GM12878 (cell line): ENCODE measurements at regions not wholly inside any gene's neighbourhood (a gene's known extent, or its start where the extent isn't known, plus 50 kb on each side); places are given as distances from the start of the nearest gene placed in this dataset.

Experiments used
- ATAC-seq: fragments of 200-7000 bp; cut with Tn5 transposase; 3 replicates; pipeline ENCODE4 v1.9.1; 2020; ENCODE audit warnings: mild to moderate bottlenecking, moderate library complexity
- BruUV-seq: library from RNA; stranded (reverse); fragments of 400-500 nt; replicated peaks from 2 replicates; lab custom pipeline; 2021; lab: Mats Ljungman, UMichigan
- CTCF ChIA-PET: fragments of 300-600 bp; sonication (Branson Sonifier 250); formaldehyde crosslinking; extraction: SDS; loops from one replicate; lab custom pipeline; 2021; ENCODE audit warnings: inconsistent platforms; lab: Yijun Ruan, JAX
- POLR2A ChIA-PET: fragments of 350-600 bp; formaldehyde crosslinking; extraction: SDS; loops from one replicate; lab custom pipeline; 2021; ENCODE audit warnings: inconsistent platforms; lab: Charles Lee
- RAD21 ChIA-PET: fragments of 300-600 bp; sonication (Branson Sonifier 250); formaldehyde crosslinking; loops from one replicate; lab custom pipeline; 2023; ENCODE audit warnings: antibody characterized with exemption; ENCODE audit not compliant: unreplicated experiment; lab: Charles Lee
- SMC1A ChIA-PET: fragments of 300-600 bp; sonication (Branson Sonifier 250); formaldehyde crosslinking; loops from one replicate; lab custom pipeline; 2023; ENCODE audit not compliant: unreplicated experiment, uncharacterized antibody; lab: Charles Lee
- DNase-seq: peaks from one replicate; pipeline ENCODE4 v3.0.0-alpha.2; 2011; ENCODE audit warnings: low read depth, low spot score
- FAIRE-seq: peaks from 3 replicates; lab custom pipeline; 2011; peaks lifted over from hg19 to GRCh38; lab: Jason Lieb, UNC
- H2AFZ ChIP-seq: 2 replicates; pipeline ENCODE4 v1.6.0; 2011; ENCODE audit warnings: low read depth, low read length, control low read depth; ENCODE audit not compliant: control insufficient read depth
- H3K27ac ChIP-seq: 2 replicates; pipeline ENCODE4 v1.5.1; 2011; ENCODE audit warnings: control low read depth; ENCODE audit not compliant: control insufficient read depth, insufficient read depth
- H3K27me3 ChIP-seq, 2 experiments: replicated peaks in 1 of 2; 2 replicates each; pipeline versions ENCODE4 v1.6.0 to v1.6.1; 2011; ENCODE audit warnings: low read length in 1 of 2; ENCODE audit not compliant: control insufficient read depth in 2 of 2, insufficient read depth in 2 of 2
- H3K36me3 ChIP-seq, 2 experiments: 2 replicates each; pipeline ENCODE4 v1.5.1; 2011; ENCODE audit warnings: low read length in 1 of 2; ENCODE audit not compliant: control insufficient read depth in 2 of 2, insufficient read depth in 2 of 2
- H3K4me1 ChIP-seq: 2 replicates; pipeline ENCODE4 v1.6.1; 2011; ENCODE audit warnings: mild to moderate bottlenecking, low read length, moderate library complexity, mixed read lengths; ENCODE audit not compliant: control insufficient read depth, insufficient read depth
- H3K4me2 ChIP-seq: 2 replicates; pipeline ENCODE4 v1.6.0; 2011; ENCODE audit warnings: control low read depth; ENCODE audit not compliant: control insufficient read depth, insufficient read depth
- H3K4me3 ChIP-seq: fragments of 200-600 bp; sonication (generic); 2 replicates; pipeline ENCODE4 v1.5.1; 2016
- H3K79me2 ChIP-seq: 2 replicates; pipeline ENCODE4 v1.6.0; 2011; ENCODE audit warnings: low read length; ENCODE audit not compliant: control insufficient read depth, insufficient read depth
- H3K9ac ChIP-seq: 2 replicates; pipeline ENCODE4 v1.8.0; 2011; ENCODE audit warnings: low read length, control low read depth, mixed read lengths; ENCODE audit not compliant: control insufficient read depth, insufficient read depth
- H3K9me3 ChIP-seq: replicated peaks from 3 replicates; pipeline ENCODE4 v1.5.1; 2011; ENCODE audit warnings: mild to moderate bottlenecking, low read length; ENCODE audit not compliant: control insufficient read depth, insufficient read depth
- H4K20me1 ChIP-seq: 2 replicates; pipeline ENCODE4 v1.6.0; 2011; ENCODE audit not compliant: control insufficient read depth, insufficient read depth
- EED ChIP-seq: sonication (generic); IDR thresholded peaks from 2 replicates; pipeline ENCODE4 v1.6.1; 2016; ENCODE audit warnings: antibody characterized with exemption, low read depth
- ELK1 ChIP-seq: IDR thresholded peaks from 2 replicates; pipeline ENCODE4 v1.6.1; 2012; ENCODE audit warnings: low read depth, low read length, improper control_type of control experiment
- ETV6 ChIP-seq, 2 experiments: fragments of 450-650 bp in 1 of 2; IDR thresholded peaks in 1 of 2; conservative IDR thresholded peaks in 1 of 2; 2 replicates each; pipeline ENCODE4 v1.6.1; 2014; ENCODE audit warnings: antibody characterized with exemption in 1 of 2, borderline replicate concordance in 1 of 2, low read depth in 1 of 2, mild to moderate bottlenecking in 1 of 2, moderate library complexity in 1 of 2
- EZH2 ChIP-seq: IDR thresholded peaks from 2 replicates; pipeline ENCODE4 v1.6.1; 2012; ENCODE audit warnings: low read depth, mild to moderate bottlenecking, control low read depth, inconsistent platforms, low read length, borderline replicate concordance; ENCODE audit not compliant: control insufficient read depth
- MYC ChIP-seq: IDR thresholded peaks from 2 replicates; pipeline ENCODE4 v1.6.1; 2011; ENCODE audit warnings: mild to moderate bottlenecking, low read length, moderate library complexity, inconsistent platforms; ENCODE audit not compliant: insufficient read depth, insufficient replicate concordance, insufficient read length, severe bottlenecking
- NFYA ChIP-seq: IDR thresholded peaks from 2 replicates; pipeline ENCODE4 v1.6.1; 2011; ENCODE audit warnings: low read depth, mild to moderate bottlenecking, low read length, improper control_type of control experiment, borderline replicate concordance
- PML ChIP-seq: IDR thresholded peaks from 2 replicates; pipeline ENCODE4 v1.6.1; 2012; ENCODE audit warnings: low read length, inconsistent platforms
- SREBF2 ChIP-seq: IDR thresholded peaks from 2 replicates; pipeline ENCODE4 v1.6.1; 2012; ENCODE audit warnings: mild to moderate bottlenecking, low read length
- SRF ChIP-seq, 2 experiments: IDR thresholded peaks; 2 replicates each; pipeline ENCODE4 v1.6.1; 2011; ENCODE audit warnings: low read depth in 2 of 2, low read length in 2 of 2, mild to moderate bottlenecking in 1 of 2, moderate library complexity in 1 of 2
- STAT1 ChIP-seq: fragments of 450-650 bp; conservative IDR thresholded peaks from 2 replicates; pipeline ENCODE4 v1.6.1; 2014; ENCODE audit warnings: antibody characterized with exemption, mild to moderate bottlenecking
- WGBS: methylation state at CpG from one replicate; pipeline ENCODE4 v1.1.6; 2016; ENCODE audit warnings: low lambda C conversion rate; ENCODE audit not compliant: insufficient replicate concordance, insufficient coverage; ENCODE audit errors: missing lambda C conversion rate; 5-methylcytosine and 5-hydroxymethylcytosine counted together
- in situ Hi-C: fragments of 300-500 bp; cut with MboI; formaldehyde crosslinking; loops from 9 replicates; pipeline ENCODE4 v1.14.3; 2018; ENCODE audit warnings: mixed read lengths
- intact Hi-C: fragments of 100-400 bp; cut with micrococcal nuclease; formaldehyde crosslinking; loops from one replicate; pipeline ENCODE4 v1.14.2; 2022; ENCODE audit not compliant: unreplicated experiment

- intact Hi-C loops = no loop called here
Measured at GRCh38 chr12:124233846-124234640, 60.9 kb upstream of the RFLNA start.

GRCh38 chr12:124236625-124237031 lies 58.3 kb upstream of the RFLNA start:
- Histone ChIP-seq H3K4me2 (no peak overlapping the region), H2AFZ (no peak overlapping the region), H4K20me1 (no peaks in the 10 kb centered on the region), H3K79me2 (no peaks in the 10 kb centered on the region), H3K36me3 (no peaks in the 10 kb centered on the region), H3K9ac (no peak overlapping the region), H3K4me3 (no peak overlapping the region), H3K4me1 (no peaks in the 10 kb centered on the region), H3K27ac (no peak overlapping the region), H3K9me3 (no peaks in the 10 kb centered on the region; the same call in 2 of the 3 replicates), H3K27me3 (no peaks in the 10 kb centered on the region)
- CTCF ChIA-PET = no interaction called here
- in situ Hi-C loops (no loop called here), intact Hi-C loops (no loop called here)
- WGBS = 57% methylated on average over 5 of the region's 5 CpGs
- BruUV-seq = no TSS peak
- RAD21 ChIA-PET = no interaction called here
- DNase-seq = no peak
- POLR2A ChIA-PET = no interaction called here
- TF ChIP-seq SREBF2 = no peak
- TF ChIP-seq ETV6 (conservative IDR thresholded peaks at IDR 0.05 in 1 of 2, IDR thresholded peaks at IDR 0.05 in 1 of 2; ENCODE audit: borderline replicate concordance in 1 of 2, low read depth in 1 of 2) = no peak
- TF ChIP-seq SRF (IDR thresholded peaks at IDR 0.05; ENCODE audit: low read depth in 2 of 2, low read length in 2 of 2) = no peak
- TF ChIP-seq PML = no peak
- TF ChIP-seq STAT1 = no peak
- no peak for FAIRE-seq
- no peak for ATAC-seq
- SMC1A ChIA-PET = interaction anchor here (1.2 kb wide), 1 partner anchor 10 kb away, joined by 4 read pairs; no protein-coding TSS in a partner anchor

More at GRCh38 chr12:124233846-124234640, 60.9 kb upstream of the RFLNA start:
- no peak for FAIRE-seq
- SMC1A ChIA-PET = no interaction called here
- TF ChIP-seq EED (no peak), MYC (no peak), ELK1 (no peak), NFYA (no peak), EZH2 (no peak), PML (no peak)
- TF ChIP-seq, all 136 proteins: peak for 0
- Histone ChIP-seq H3K36me3 (no peaks in the 10 kb centered on the region), H4K20me1 (no peaks in the 10 kb centered on the region), H3K4me1 (no peaks in the 10 kb centered on the region), H3K27ac (no peak overlapping the region), H3K9me3 (no peaks in the 10 kb centered on the region; the same call in 2 of the 3 replicates), H3K4me3 (no peak overlapping the region), H2AFZ (no peak overlapping the region), H3K27me3 (no peaks in the 10 kb centered on the region), H3K4me2 (no peak overlapping the region), H3K79me2 (no peaks in the 10 kb centered on the region), H3K9ac (no peak overlapping the region)
- in situ Hi-C loops = no loop called here
- no TSS peak for BruUV-seq
- DNase-seq = no peak
- ChIA-PET POLR2A (no interaction called here), CTCF (no interaction called here), RAD21 (no interaction called here)
- 63% methylated on average over 8 of the region's 8 CpGs for WGBS
- ATAC-seq = no peak
